ENCODE measurements at regions not wholly inside any gene's neighbourhood (a gene's known extent, or its start where the extent isn't known, plus 50 kb on each side); places are given as distances from the start of the nearest gene placed in this dataset.

GRCh38 chr7:42469341-42469740, 232.3 kb upstream of the GLI3 start (continued):
- TF ChIP-seq UBTF (IDR thresholded peaks at IDR 0.05; ENCODE audit: borderline replicate concordance in 1 of 2, low read depth in 2 of 2, low read length in 2 of 2) (no peak), SAP30 (IDR thresholded peaks at IDR 0.05; ENCODE audit: borderline replicate concordance, insufficient read depth, low read depth, low read length, poor library complexity, severe bottlenecking) (no peak)

DNA sequence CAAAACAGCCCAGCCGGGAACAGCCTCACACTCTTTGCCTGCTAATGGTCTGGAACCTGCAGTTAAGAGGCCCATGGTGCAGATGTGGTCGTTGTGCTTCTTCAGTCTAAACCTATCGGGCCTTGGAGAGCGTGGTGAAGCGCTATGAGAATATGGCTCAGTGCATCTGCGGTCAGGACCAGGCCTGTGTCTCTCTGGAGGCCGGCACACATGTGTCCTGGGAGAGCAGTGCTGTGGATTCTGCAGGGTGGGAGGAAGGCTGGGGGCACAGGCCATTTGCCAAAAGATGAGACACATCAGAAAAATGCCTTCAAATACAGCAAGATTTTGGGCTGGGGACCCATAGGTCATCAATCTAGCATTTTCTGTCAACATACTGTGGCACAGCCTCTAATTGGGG, 231.5 kb upstream of the GLI3 start:
- FAIRE-seq = no peak
- no peak for TF ChIP-seq USF1 (CRISPR knock-in tag; IDR thresholded peaks at IDR 0.05)
- no peak for TF ChIP-seq FOS (IDR thresholded peaks at IDR 0.05; ENCODE audit: extremely low read depth, insufficient read length)
- no peak for TF ChIP-seq CREBBP (IDR thresholded peaks at IDR 0.05; ENCODE audit: low read depth, low read length)
- TF ChIP-seq PRDM10 (IDR thresholded peaks at IDR 0.05; ENCODE audit: partially characterized antibody) = no peak
- TF ChIP-seq TBL1XR1 (IDR thresholded peaks at IDR 0.05; ENCODE audit: low read length in 2 of 2) = no peak
- no peak for TF ChIP-seq RBM17 (IDR thresholded peaks at IDR 0.05; ENCODE audit: borderline replicate concordance, low read depth, low read length)
- TF ChIP-seq ATF7 (IDR thresholded peaks at IDR 0.05) = no peak
- TF ChIP-seq ZNF197 (CRISPR knock-in tag; IDR thresholded peaks at IDR 0.05; ENCODE audit: low read depth) = no peak
- TF ChIP-seq ZEB2 (IDR thresholded peaks at IDR 0.05) = no peak
- no peak for TF ChIP-seq CHD2 (IDR thresholded peaks at IDR 0.05; ENCODE audit: low read depth, low read length)
- TF ChIP-seq MITF (IDR thresholded peaks at IDR 0.05) = no peak
- no peaks in the 10 kb centered on the region for H3K9me1 ChIP-seq (ENCODE audit: control insufficient read depth, insufficient read depth, low read length)
- H3K4me2 ChIP-seq (ENCODE audit: insufficient read depth, low read length) = no peak overlapping the region
- POLR2A ChIA-PET = interaction anchor here (0.7 kb wide), 1 partner anchor 10 kb away, joined by 3 read pairs; no protein-coding TSS in a partner anchor
- no peak overlapping the region for H3K9ac ChIP-seq (ENCODE audit: insufficient read depth in 1 of 2, low read depth in 2 of 2, low read length in 2 of 2)
- in situ Hi-C loops (cut with MboI) = no loop called here
- no peaks in the 10 kb centered on the region; a peak in 1 of 5 replicates for H3K27me3 ChIP-seq (ENCODE audit: control insufficient read depth in 2 of 2, insufficient read depth in 2 of 2, low read length in 2 of 2)
- H3K36me3 ChIP-seq (ENCODE audit: control insufficient read depth, insufficient read depth, low read length) = no peaks in the 10 kb centered on the region
- WGBS (ENCODE audit: insufficient coverage, low coverage, missing lambda C conversion rate) = 1% methylated on average over 7 of the region's 7 CpGs
- H3K4me3 ChIP-seq = no peak overlapping the region
- no peaks in the 10 kb centered on the region for H4K20me1 ChIP-seq (replicated peaks; ENCODE audit: control insufficient read depth, insufficient read depth, low read length)
- no peaks in the 10 kb centered on the region for H3K79me2 ChIP-seq (ENCODE audit: control insufficient read depth, insufficient read depth, low read length)
- no peaks in the 10 kb centered on the region for H3K4me1 ChIP-seq (replicated peaks in 1 of 2; ENCODE audit: control insufficient read depth in 2 of 2, insufficient read depth in 2 of 2, low read length in 2 of 2)
- no peak overlapping the region for H3K27ac ChIP-seq (ENCODE audit: extremely low read depth, low read depth, low read length)
- no peak for DNase-seq (ENCODE audit: extremely low read depth in 1 of 4, low spot score in 3 of 4)
- no peak for ATAC-seq
- no peaks in the 10 kb centered on the region for H3K9me3 ChIP-seq (replicated peaks; ENCODE audit: control insufficient read depth, insufficient read depth, low read depth, low read length)
- intact Hi-C loops (cut with micrococcal nuclease) = no loop called here
- CTCF ChIA-PET (ENCODE audit: low intra/inter-chr PET ratio) = no interaction called here
- BruUV-seq (replicated peaks) = no TSS peak
- H2AFZ ChIP-seq (ENCODE audit: low read depth, low read length) = no peak overlapping the region

Measured in K562 (cell line).